GM12878 (cell line): ENCODE measurements at regions not wholly inside any gene's neighbourhood (a gene's known extent, or its start where the extent isn't known, plus 50 kb on each side); places are given as distances from the start of the nearest gene placed in this dataset.

Experiments
- ATAC-seq: fragments of 200-7000 bp; cut with Tn5 transposase; 3 replicates; pipeline ENCODE4 v1.9.1; 2020; ENCODE audit warnings: mild to moderate bottlenecking, moderate library complexity
- BruUV-seq: library from RNA; stranded (reverse); fragments of 400-500 nt; replicated peaks from 2 replicates; lab custom pipeline; 2021; lab: Mats Ljungman, UMichigan
- CTCF ChIA-PET: fragments of 300-600 bp; sonication (Branson Sonifier 250); formaldehyde crosslinking; extraction: SDS; loops from one replicate; lab custom pipeline; 2021; ENCODE audit warnings: inconsistent platforms; lab: Yijun Ruan, JAX
- POLR2A ChIA-PET: fragments of 350-600 bp; formaldehyde crosslinking; extraction: SDS; loops from one replicate; lab custom pipeline; 2021; ENCODE audit warnings: inconsistent platforms; lab: Charles Lee
- RAD21 ChIA-PET: fragments of 300-600 bp; sonication (Branson Sonifier 250); formaldehyde crosslinking; loops from one replicate; lab custom pipeline; 2023; ENCODE audit warnings: antibody characterized with exemption; ENCODE audit not compliant: unreplicated experiment; lab: Charles Lee
- SMC1A ChIA-PET: fragments of 300-600 bp; sonication (Branson Sonifier 250); formaldehyde crosslinking; loops from one replicate; lab custom pipeline; 2023; ENCODE audit not compliant: unreplicated experiment, uncharacterized antibody; lab: Charles Lee
- DNase-seq: peaks from one replicate; pipeline ENCODE4 v3.0.0-alpha.2; 2011; ENCODE audit warnings: low read depth, low spot score
- FAIRE-seq: peaks from 3 replicates; lab custom pipeline; 2011; peaks lifted over from hg19 to GRCh38; lab: Jason Lieb, UNC
- H2AFZ ChIP-seq: 2 replicates; pipeline ENCODE4 v1.6.0; 2011; ENCODE audit warnings: low read depth, low read length, control low read depth; ENCODE audit not compliant: control insufficient read depth
- H3K27ac ChIP-seq: 2 replicates; pipeline ENCODE4 v1.5.1; 2011; ENCODE audit warnings: control low read depth; ENCODE audit not compliant: control insufficient read depth, insufficient read depth
- H3K27me3 ChIP-seq, 2 experiments: replicated peaks in 1 of 2; 2 replicates each; pipeline versions ENCODE4 v1.6.0 to v1.6.1; 2011; ENCODE audit warnings: low read length in 1 of 2; ENCODE audit not compliant: control insufficient read depth in 2 of 2, insufficient read depth in 2 of 2
- H3K36me3 ChIP-seq, 2 experiments: 2 replicates each; pipeline ENCODE4 v1.5.1; 2011; ENCODE audit warnings: low read length in 1 of 2; ENCODE audit not compliant: control insufficient read depth in 2 of 2, insufficient read depth in 2 of 2
- H3K4me1 ChIP-seq: 2 replicates; pipeline ENCODE4 v1.6.1; 2011; ENCODE audit warnings: mild to moderate bottlenecking, low read length, moderate library complexity, mixed read lengths; ENCODE audit not compliant: control insufficient read depth, insufficient read depth
- H3K4me2 ChIP-seq: 2 replicates; pipeline ENCODE4 v1.6.0; 2011; ENCODE audit warnings: control low read depth; ENCODE audit not compliant: control insufficient read depth, insufficient read depth
- H3K4me3 ChIP-seq: fragments of 200-600 bp; sonication (generic); 2 replicates; pipeline ENCODE4 v1.5.1; 2016
- H3K79me2 ChIP-seq: 2 replicates; pipeline ENCODE4 v1.6.0; 2011; ENCODE audit warnings: low read length; ENCODE audit not compliant: control insufficient read depth, insufficient read depth
- H3K9ac ChIP-seq: 2 replicates; pipeline ENCODE4 v1.8.0; 2011; ENCODE audit warnings: low read length, control low read depth, mixed read lengths; ENCODE audit not compliant: control insufficient read depth, insufficient read depth
- H3K9me3 ChIP-seq: replicated peaks from 3 replicates; pipeline ENCODE4 v1.5.1; 2011; ENCODE audit warnings: mild to moderate bottlenecking, low read length; ENCODE audit not compliant: control insufficient read depth, insufficient read depth
- H4K20me1 ChIP-seq: 2 replicates; pipeline ENCODE4 v1.6.0; 2011; ENCODE audit not compliant: control insufficient read depth, insufficient read depth
- CBX3 ChIP-seq: fragments of 200-600 bp; sonication (generic); IDR thresholded peaks from 2 replicates; pipeline ENCODE4 v1.6.1; 2016; ENCODE audit warnings: low read depth, borderline replicate concordance
- IRF4 ChIP-seq: IDR thresholded peaks from 2 replicates; pipeline ENCODE4 v1.6.1; 2011; ENCODE audit warnings: low read depth, low read length
- KDM1A ChIP-seq: fragments of 200-600 bp; sonication (generic); IDR thresholded peaks from 2 replicates; pipeline ENCODE4 v1.6.1; 2016; ENCODE audit warnings: borderline replicate concordance
- RFX5 ChIP-seq: IDR thresholded peaks from 2 replicates; pipeline ENCODE4 v1.6.1; 2011; ENCODE audit warnings: low read depth, low read length, improper control_type of control experiment
- ZNF687 ChIP-seq: fragments of 450-650 bp; IDR thresholded peaks from 2 replicates; pipeline ENCODE4 v1.6.1; 2017; ENCODE audit warnings: mild to moderate bottlenecking, moderate library complexity
- WGBS: methylation state at CpG from one replicate; pipeline ENCODE4 v1.1.6; 2016; ENCODE audit warnings: low lambda C conversion rate; ENCODE audit not compliant: insufficient replicate concordance, insufficient coverage; ENCODE audit errors: missing lambda C conversion rate; 5-methylcytosine and 5-hydroxymethylcytosine counted together
- in situ Hi-C: fragments of 300-500 bp; cut with MboI; formaldehyde crosslinking; loops from 9 replicates; pipeline ENCODE4 v1.14.3; 2018; ENCODE audit warnings: mixed read lengths
- intact Hi-C: fragments of 100-400 bp; cut with micrococcal nuclease; formaldehyde crosslinking; loops from one replicate; pipeline ENCODE4 v1.14.2; 2022; ENCODE audit not compliant: unreplicated experiment

- TF ChIP-seq ZNF687 (no peak), KDM1A (no peak), RFX5 (no peak), CBX3 (no peak), IRF4 (no peak)
- TF ChIP-seq, all 136 proteins: peak for 0
- intact Hi-C loops = no loop called here
- H3K27ac ChIP-seq = no peak overlapping the region
- H4K20me1 ChIP-seq = no peaks in the 10 kb centered on the region
- no peaks in the 10 kb centered on the region for H3K79me2 ChIP-seq
- H3K4me3 ChIP-seq = no peak overlapping the region
- H2AFZ ChIP-seq = no peak overlapping the region
- no peak for DNase-seq
- no peaks in the 10 kb centered on the region for H3K27me3 ChIP-seq
- POLR2A ChIA-PET = no interaction called here
- H3K4me2 ChIP-seq = no peak overlapping the region
- in situ Hi-C loops = no loop called here
- CTCF ChIA-PET = interaction anchor here (1.3 kb wide), 1 partner anchor 217 kb away, joined by 3 read pairs; no protein-coding TSS in a partner anchor
- H3K36me3 ChIP-seq = no peaks in the 10 kb centered on the region
- no peak overlapping the region for H3K9ac ChIP-seq
- ATAC-seq = no peak
- H3K4me1 ChIP-seq = no peaks in the 10 kb centered on the region
- no TSS peak for BruUV-seq
- SMC1A ChIA-PET = interaction anchor here (1.0 kb wide), 1 partner anchor 301 kb away, joined by 3 read pairs; no protein-coding TSS in a partner anchor
- FAIRE-seq = no peak
- WGBS = 41% methylated on average over 3 of the region's 3 CpGs
- RAD21 ChIA-PET = no interaction called here
- H3K9me3 ChIP-seq = no peaks in the 10 kb centered on the region
Observed at GRCh38 chr13:99873832-99874430, 97.6 kb downstream of the ZIC5 start.
